HepG2 (cell line): ENCODE measurements at regions not wholly inside any gene's neighbourhood (a gene's known extent, or its start where the extent isn't known, plus 50 kb on each side); places are given as distances from the start of the nearest gene placed in this dataset.

Experiments
- POLR2AphosphoS5 ChIP-seq: IDR thresholded peaks from 2 replicates; pipeline ENCODE4 v1.6.1; 2012; ENCODE audit warnings: low read depth, low read length
- RFX5 ChIP-seq: IDR thresholded peaks from 2 replicates; pipeline ENCODE4 v1.6.1; 2011; ENCODE audit warnings: low read depth, low read length, improper control_type of control experiment

- TF ChIP-seq POLR2AphosphoS5: no peak
- TF ChIP-seq RFX5: no peak
These were observed 821.8 kb upstream of the PCDH9 start for GRCh38 chr13:68051910-68052309.
